Breast epithelium (tissue), 4 donors: ENCODE measurements at regions not wholly inside any gene's neighbourhood (a gene's known extent, or its start where the extent isn't known, plus 50 kb on each side); places are given as distances from the start of the nearest gene placed in this dataset.

Experiments
- DNase-seq, 2 donors: peaks; one replicate each; pipeline ENCODE4 v3.0.0-alpha.2; 2019; ENCODE audit warnings: low spot score in 2 of 2
- H3K27ac ChIP-seq, 2 donors: fragments of 200-600 bp; sonication (generic) in 1 of 2; one replicate each; pipeline ENCODE4 v1.5.1; 2016 to 2019; ENCODE audit warnings: mild to moderate bottlenecking in 1 of 2
- H3K27me3 ChIP-seq, 2 donors: fragments of 200-600 bp; sonication (generic) in 1 of 2; one replicate each; pipeline versions ENCODE4 v1.5.1 to v1.6.0; 2017 to 2019; ENCODE audit warnings: control low read depth in 1 of 2, mild to moderate bottlenecking in 1 of 2
- H3K36me3 ChIP-seq: fragments of 200-600 bp; one replicate; pipeline ENCODE4 v1.5.1; 2019
- H3K4me1 ChIP-seq, 2 donors: fragments of 200-600 bp; sonication (generic); one replicate each; pipeline ENCODE4 v1.5.1; 2016 to 2019; ENCODE audit warnings: control low read depth in 1 of 2
- H3K4me3 ChIP-seq, 3 donors: fragments of 200-600 bp; sonication (generic); 1 replicate in 2 of 3; 2 replicates in 1 of 3; pipeline ENCODE4 v1.5.1; 2016 to 2019; ENCODE audit warnings: mild to moderate bottlenecking in 3 of 3, moderate library complexity in 2 of 3
- H3K9me3 ChIP-seq, 2 donors: fragments of 200-600 bp; sonication (generic) in 1 of 2; one replicate each; pipeline ENCODE4 v1.5.1; 2016 to 2019; ENCODE audit warnings: control low read depth in 1 of 2
- POLR2A ChIP-seq: fragments of 450-650 bp; IDR thresholded peaks from one replicate; pipeline ENCODE4 v1.6.1; 2016; ENCODE audit warnings: antibody characterized with exemption, mild to moderate bottlenecking, moderate library complexity
- POLR2AphosphoS5 ChIP-seq, 3 donors: sonication (generic); formaldehyde crosslinking; IDR thresholded peaks; one replicate each; pipeline ENCODE4 v1.6.1; 2017; ENCODE audit warnings: antibody characterized with exemption in 3 of 3
- intact Hi-C: fragments of 100-400 bp; cut with DNase I; formaldehyde crosslinking; loops from one replicate; pipeline ENCODE4 v1.15.1; 2023; ENCODE audit warnings: low total_unique reads
- TF ChIP-seq, protein P1 (sequence below), 3 donors: fragments of 450-650 bp; IDR thresholded peaks; one replicate each; pipeline ENCODE4 v1.5.1; 2016 to 2017; ENCODE audit warnings: antibody characterized with exemption in 3 of 3, mild to moderate bottlenecking in 3 of 3, moderate library complexity in 3 of 3

DNA sequence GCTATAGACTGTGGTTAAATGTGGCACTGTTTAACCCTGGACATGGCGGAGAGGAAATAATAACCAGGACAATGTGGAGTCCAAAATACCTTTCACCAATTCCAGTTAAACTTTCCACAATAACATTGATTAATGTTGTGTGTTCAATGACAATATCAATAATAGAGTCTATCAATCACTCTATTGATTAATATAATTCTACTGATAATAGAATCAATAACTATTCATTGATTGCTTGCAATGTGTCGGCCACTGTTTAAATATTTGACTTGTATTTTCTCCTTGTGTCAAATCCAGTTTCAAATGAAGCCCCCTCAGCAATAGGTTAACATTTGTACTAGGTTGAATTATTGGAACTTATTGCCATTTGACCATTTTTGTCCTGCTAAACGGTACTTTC is 187.0 kb downstream of the PTPN20 start:
- no peak for TF ChIP-seq POLR2A
- TF ChIP-seq POLR2AphosphoS5 (IDR thresholded peaks at IDR 0.05) = no peak
- TF ChIP-seq, protein P1, sequence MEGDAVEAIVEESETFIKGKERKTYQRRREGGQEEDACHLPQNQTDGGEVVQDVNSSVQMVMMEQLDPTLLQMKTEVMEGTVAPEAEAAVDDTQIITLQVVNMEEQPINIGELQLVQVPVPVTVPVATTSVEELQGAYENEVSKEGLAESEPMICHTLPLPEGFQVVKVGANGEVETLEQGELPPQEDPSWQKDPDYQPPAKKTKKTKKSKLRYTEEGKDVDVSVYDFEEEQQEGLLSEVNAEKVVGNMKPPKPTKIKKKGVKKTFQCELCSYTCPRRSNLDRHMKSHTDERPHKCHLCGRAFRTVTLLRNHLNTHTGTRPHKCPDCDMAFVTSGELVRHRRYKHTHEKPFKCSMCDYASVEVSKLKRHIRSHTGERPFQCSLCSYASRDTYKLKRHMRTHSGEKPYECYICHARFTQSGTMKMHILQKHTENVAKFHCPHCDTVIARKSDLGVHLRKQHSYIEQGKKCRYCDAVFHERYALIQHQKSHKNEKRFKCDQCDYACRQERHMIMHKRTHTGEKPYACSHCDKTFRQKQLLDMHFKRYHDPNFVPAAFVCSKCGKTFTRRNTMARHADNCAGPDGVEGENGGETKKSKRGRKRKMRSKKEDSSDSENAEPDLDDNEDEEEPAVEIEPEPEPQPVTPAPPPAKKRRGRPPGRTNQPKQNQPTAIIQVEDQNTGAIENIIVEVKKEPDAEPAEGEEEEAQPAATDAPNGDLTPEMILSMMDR (IDR thresholded peaks at IDR 0.05) = no peak
- Histone ChIP-seq H3K27ac (no peak overlapping the region), H3K27me3 (no peaks in the 10 kb centered on the region), H3K4me1 (no peaks in the 10 kb centered on the region), H3K4me3 (no peak overlapping the region), H3K36me3 (no peaks in the 10 kb centered on the region), H3K9me3 (no peaks in the 10 kb centered on the region)
- no peak for DNase-seq
- intact Hi-C loops = no loop called here

DNA sequence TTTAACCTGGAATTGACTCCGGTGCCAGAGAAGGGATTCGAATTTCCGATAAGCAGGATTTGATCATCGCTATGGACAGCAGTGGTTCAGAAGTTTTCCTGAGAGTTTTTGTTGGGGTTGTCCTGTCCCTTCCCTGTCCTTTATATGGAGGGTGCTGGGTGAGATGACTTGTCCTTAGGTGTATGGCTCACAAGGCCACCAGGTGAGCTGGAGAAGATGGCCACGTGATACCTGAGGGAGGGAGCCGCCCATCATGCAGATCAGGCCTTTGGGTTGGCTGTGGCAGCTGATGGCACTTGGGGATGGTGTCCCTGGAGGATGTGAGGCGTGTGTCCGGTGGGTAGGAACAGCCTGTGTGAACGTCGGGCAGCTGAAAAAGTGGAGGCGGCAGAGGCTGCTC is 187.7 kb downstream of the PTPN20 start:
- H3K36me3 ChIP-seq = no peaks in the 10 kb centered on the region
- H3K4me3 ChIP-seq = no peak overlapping the region
- no peaks in the 10 kb centered on the region for H3K27me3 ChIP-seq
- H3K4me1 ChIP-seq = no peaks in the 10 kb centered on the region
- no peak for DNase-seq
- no peak overlapping the region for H3K27ac ChIP-seq
- no peaks in the 10 kb centered on the region for H3K9me3 ChIP-seq
- intact Hi-C loops = no loop called here
- TF ChIP-seq, protein P1 (IDR thresholded peaks at IDR 0.05) = no peak
- TF ChIP-seq POLR2A (no peak), POLR2AphosphoS5 (IDR thresholded peaks at IDR 0.05) (no peak)

DNA sequence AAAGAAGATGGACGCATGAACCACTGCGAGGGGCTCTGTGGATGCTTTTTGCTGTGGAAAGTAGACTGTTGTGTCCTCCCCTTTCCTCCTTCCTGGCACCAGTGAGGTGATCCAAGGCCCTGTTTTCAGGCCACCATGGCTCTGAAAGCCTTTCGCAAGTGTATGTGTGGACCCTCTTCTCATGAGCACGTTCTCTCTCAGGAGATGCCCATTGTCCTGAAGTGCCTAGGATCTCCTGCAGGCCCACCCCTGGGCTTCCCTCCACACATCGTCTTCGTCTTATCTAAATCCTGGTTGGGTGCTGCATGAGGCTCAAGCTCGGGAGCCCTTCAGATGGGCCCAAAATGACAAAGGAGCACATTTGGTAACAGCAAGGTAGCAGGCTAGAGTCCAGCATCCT is 188.2 kb downstream of the PTPN20 start:
- no peak for DNase-seq
- H3K27me3 ChIP-seq = no peaks in the 10 kb centered on the region
- no peaks in the 10 kb centered on the region for H3K36me3 ChIP-seq
- no peaks in the 10 kb centered on the region for H3K9me3 ChIP-seq
- H3K4me1 ChIP-seq = no peaks in the 10 kb centered on the region
- H3K4me3 ChIP-seq = no peak overlapping the region
- no peak for TF ChIP-seq POLR2A
- TF ChIP-seq, protein P1 (IDR thresholded peaks at IDR 0.05) = no peak
- TF ChIP-seq POLR2AphosphoS5 (IDR thresholded peaks at IDR 0.05) = no peak
- intact Hi-C loops = no loop called here
- no peak overlapping the region for H3K27ac ChIP-seq

GRCh38 chr10:47101196-47101595 is 190.0 kb downstream of the PTPN20 start:
- no peak for TF ChIP-seq POLR2A
- no peak for TF ChIP-seq POLR2AphosphoS5 (IDR thresholded peaks at IDR 0.05)
- TF ChIP-seq, protein P1 (IDR thresholded peaks at IDR 0.05) = no peak
- Histone ChIP-seq H3K4me3 (no peak overlapping the region), H3K27me3 (no peaks in the 10 kb centered on the region), H3K27ac (no peak overlapping the region), H3K9me3 (no peaks in the 10 kb centered on the region), H3K36me3 (no peaks in the 10 kb centered on the region), H3K4me1 (no peaks in the 10 kb centered on the region)
- intact Hi-C loops = loop anchor here (10.0 kb wide), 1 partner anchor 1664 kb away; no protein-coding TSS in a partner anchor
- DNase-seq = no peak

DNA sequence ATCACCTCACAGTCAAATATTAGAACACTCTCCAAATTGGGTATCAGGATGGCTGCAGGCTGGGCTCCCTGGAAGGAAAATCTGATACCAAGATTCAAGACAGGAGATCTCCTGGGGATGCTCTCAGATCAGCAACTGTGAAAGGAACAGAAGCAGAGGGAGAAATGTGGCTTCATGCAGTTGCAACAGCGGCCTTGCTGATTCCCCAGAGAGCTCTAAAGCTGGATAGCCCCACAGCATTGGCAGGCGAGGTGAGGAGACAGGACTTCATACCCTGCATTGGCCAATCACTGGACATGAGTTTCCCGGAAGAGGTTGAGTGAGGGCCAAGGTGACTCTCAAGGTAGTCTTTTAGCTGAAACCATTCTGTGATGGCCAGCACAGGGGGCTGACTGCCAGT is 190.6 kb downstream of the PTPN20 start:
- no peak overlapping the region for H3K27ac ChIP-seq
- no peaks in the 10 kb centered on the region for H3K4me1 ChIP-seq
- H3K4me3 ChIP-seq = no peak overlapping the region
- H3K27me3 ChIP-seq = no peaks in the 10 kb centered on the region
- DNase-seq = no peak
- no peak for TF ChIP-seq POLR2A
- no peak for TF ChIP-seq POLR2AphosphoS5 (IDR thresholded peaks at IDR 0.05)
- TF ChIP-seq, protein P1 (IDR thresholded peaks at IDR 0.05) = no peak
- no peaks in the 10 kb centered on the region for H3K36me3 ChIP-seq
- H3K9me3 ChIP-seq = no peaks in the 10 kb centered on the region
- intact Hi-C loops = loop anchor here (10.0 kb wide), 1 partner anchor 1663 kb away; no protein-coding TSS in a partner anchor
